GM23338 (cell line): ENCODE measurements at regions not wholly inside any gene's neighbourhood (a gene's known extent, or its start where the extent isn't known, plus 50 kb on each side); places are given as distances from the start of the nearest gene placed in this dataset.

Experiments
- ATAC-seq: fragments of 200-7000 bp; cut with Tn5 transposase; 3 replicates; pipeline ENCODE4 v1.9.1; 2020
- DNase-seq: peaks from one replicate; pipeline ENCODE4 v3.0.0-alpha.2; 2015; ENCODE audit warnings: low spot score
- H2AFZ ChIP-seq: fragments of 200-600 bp; sonication (generic); 2 replicates; pipeline ENCODE4 v1.8.0; 2016; ENCODE audit warnings: antibody characterized with exemption, mild to moderate bottlenecking, moderate library complexity
- H3F3A ChIP-seq: fragments of 200-600 bp; sonication (generic); replicated peaks from 2 replicates; pipeline ENCODE4 v1.8.0; 2017; ENCODE audit warnings: antibody characterized with exemption, mixed run types, low read depth
- H3K27ac ChIP-seq: fragments of 200-600 bp; sonication (generic); 2 replicates; pipeline ENCODE4 v1.6.1; 2016; ENCODE audit warnings: low read depth
- H3K27me3 ChIP-seq: fragments of 200-600 bp; sonication (generic); 2 replicates; pipeline ENCODE4 v1.8.0; 2016; ENCODE audit warnings: mild to moderate bottlenecking, mixed run types, moderate library complexity; ENCODE audit not compliant: insufficient read depth
- H3K36me3 ChIP-seq: fragments of 200-600 bp; sonication (generic); 2 replicates; pipeline ENCODE4 v1.8.0; 2016; ENCODE audit warnings: mild to moderate bottlenecking; ENCODE audit not compliant: insufficient read depth
- H3K4me1 ChIP-seq: fragments of 200-600 bp; sonication (generic); 2 replicates; pipeline ENCODE4 v1.8.0; 2016; ENCODE audit warnings: mild to moderate bottlenecking, moderate library complexity; ENCODE audit not compliant: insufficient read depth
- H3K4me2 ChIP-seq: fragments of 200-600 bp; sonication (generic); 2 replicates; pipeline ENCODE4 v1.7.1; 2017; ENCODE audit warnings: mixed run types
- H3K4me3 ChIP-seq: fragments of 200-600 bp; sonication (generic); 2 replicates; pipeline ENCODE4 v1.6.1; 2016; ENCODE audit warnings: mixed run types
- H3K79me2 ChIP-seq: fragments of 200-600 bp; sonication (generic); replicated peaks from 2 replicates; pipeline ENCODE4 v1.8.0; 2017; ENCODE audit warnings: mild to moderate bottlenecking; ENCODE audit not compliant: insufficient read depth
- H3K9me2 ChIP-seq: fragments of 200-600 bp; sonication (generic); 2 replicates; pipeline ENCODE4 v1.8.0; 2017; ENCODE audit not compliant: insufficient read depth
- H4K20me1 ChIP-seq: fragments of 200-600 bp; sonication (generic); replicated peaks from 2 replicates; pipeline ENCODE4 v1.8.0; 2017; ENCODE audit warnings: mild to moderate bottlenecking; ENCODE audit not compliant: insufficient read depth
- H3K27ac Mint-ChIP-seq: 2 replicates; pipeline ENCODE4 v1.8.0; 2020; ENCODE audit warnings: inconsistent platforms, mild to moderate bottlenecking, moderate library complexity, mixed read lengths
- H3K27me3 Mint-ChIP-seq: 3 replicates; pipeline ENCODE4 v1.8.0; 2022; ENCODE audit warnings: low read depth, mild to moderate bottlenecking, moderate library complexity, mixed read lengths, inconsistent platforms; ENCODE audit not compliant: insufficient read depth, poor library complexity
- H3K36me3 Mint-ChIP-seq: 3 replicates; pipeline ENCODE4 v1.8.0; 2021; ENCODE audit warnings: low read depth, mild to moderate bottlenecking, inconsistent platforms, moderate library complexity, mixed read lengths
- H3K4me1 Mint-ChIP-seq: 3 replicates; pipeline ENCODE4 v1.8.0; 2020; ENCODE audit warnings: mild to moderate bottlenecking, inconsistent platforms, mixed read lengths
- H3K4me3 Mint-ChIP-seq: 3 replicates; pipeline ENCODE4 v1.8.0; 2021; ENCODE audit warnings: moderate library complexity, mild to moderate bottlenecking, inconsistent platforms, mixed read lengths
- H3K9me3 Mint-ChIP-seq: 3 replicates; pipeline ENCODE4 v1.8.0; 2020; ENCODE audit warnings: moderate library complexity, mild to moderate bottlenecking, inconsistent platforms, mixed read lengths
- CREB1 ChIP-seq: fragments of 250-450 bp; sonication (Bioruptor Pico); IDR thresholded peaks from 2 replicates; pipeline ENCODE4 v1.5.0; 2020; ENCODE audit warnings: low read depth, mild to moderate bottlenecking, moderate library complexity
- ETS1 ChIP-seq: IDR thresholded peaks from 2 replicates; pipeline ENCODE4 v1.6.1; 2016; ENCODE audit warnings: antibody characterized with exemption
- EZH2 ChIP-seq: fragments of 200-600 bp; sonication (generic); IDR thresholded peaks from one replicate; pipeline ENCODE4 v1.8.0; 2017; ENCODE audit warnings: antibody characterized with exemption, mild to moderate bottlenecking, low read depth; ENCODE audit not compliant: unreplicated experiment
- EZH2phosphoT487 ChIP-seq: fragments of 200-600 bp; sonication (generic); IDR thresholded peaks from one replicate; pipeline ENCODE4 v1.8.1; 2018; ENCODE audit warnings: antibody characterized with exemption; ENCODE audit not compliant: unreplicated experiment
- JUNB ChIP-seq: IDR thresholded peaks from one replicate; pipeline ENCODE4 v1.6.1; 2016; ENCODE audit warnings: antibody characterized with exemption; ENCODE audit not compliant: unreplicated experiment
- NANOG ChIP-seq: IDR thresholded peaks from 2 replicates; pipeline ENCODE4 v1.6.1; 2016; ENCODE audit warnings: antibody characterized with exemption, borderline replicate concordance
- POLR2AphosphoS5 ChIP-seq: IDR thresholded peaks from 2 replicates; pipeline ENCODE4 v1.6.1; 2016; ENCODE audit warnings: antibody characterized with exemption, low read depth
- STAT1 ChIP-seq: IDR thresholded peaks from one replicate; pipeline ENCODE4 v1.6.1; 2016; ENCODE audit warnings: antibody characterized with exemption; ENCODE audit not compliant: unreplicated experiment
- ZNF114 ChIP-seq: fragments of 250-450 bp; sonication (Bioruptor Pico); IDR thresholded peaks from 2 replicates; pipeline ENCODE4 v1.5.0; 2020; ENCODE audit warnings: mild to moderate bottlenecking, moderate library complexity
- ZNF331 ChIP-seq: fragments of 250-450 bp; sonication (Bioruptor Pico); IDR thresholded peaks from 2 replicates; pipeline ENCODE4 v1.5.0; 2020; ENCODE audit warnings: low read depth, mild to moderate bottlenecking, moderate library complexity
- ZNF462 ChIP-seq: fragments of 250-450 bp; sonication (Bioruptor Pico); IDR thresholded peaks from 2 replicates; pipeline ENCODE4 v1.5.0; 2020; ENCODE audit warnings: mild to moderate bottlenecking, moderate library complexity
- TF ChIP-seq, protein P1 (sequence below), 2 experiments: fragments of 200-600 bp in 1 of 2; sonication (generic) in 1 of 2; conservative IDR thresholded peaks; 2 replicates each; pipeline versions ENCODE4 v1.5.1 to v1.6.1; 2016 to 2017; ENCODE audit warnings: antibody characterized with exemption in 2 of 2, low read depth in 2 of 2, mild to moderate bottlenecking in 2 of 2, moderate library complexity in 1 of 2
- TF ChIP-seq, protein P2 (sequence below): IDR thresholded peaks from one replicate; pipeline ENCODE4 v1.6.1; 2018; ENCODE audit warnings: antibody characterized with exemption; ENCODE audit not compliant: unreplicated experiment

DNA sequence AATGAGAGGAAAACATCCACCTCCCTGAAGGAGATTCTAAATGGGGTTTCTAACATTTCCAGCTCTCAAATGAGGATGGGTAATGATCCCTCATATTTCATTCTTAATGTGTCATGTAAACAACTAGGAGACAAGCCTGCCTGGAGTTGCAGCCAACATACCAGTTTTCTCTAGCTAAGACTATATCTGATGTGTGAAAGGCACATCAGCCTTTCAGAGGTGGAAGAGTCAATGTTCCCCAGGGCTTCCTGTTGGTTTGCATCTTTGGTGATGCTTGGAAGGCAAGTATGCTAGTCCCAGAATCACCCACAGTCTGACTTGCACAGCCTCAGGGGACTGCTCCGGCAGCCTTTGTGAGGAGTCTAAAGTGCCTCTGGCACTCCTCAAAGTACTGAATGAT, 921.2 kb downstream of the SQOR start:
- Histone ChIP-seq H2AFZ (no peak overlapping the region), H3K36me3 (no peaks in the 10 kb centered on the region), H3K4me2 (no peak overlapping the region), H3K4me1 (no peaks in the 10 kb centered on the region), H3K4me3 (no peak overlapping the region), H3K27ac (no peak overlapping the region), H4K20me1 (no peaks in the 10 kb centered on the region), H3F3A (no peaks in the 10 kb centered on the region), H3K27me3 (no peaks in the 10 kb centered on the region), H3K9me2 (no peaks in the 10 kb centered on the region; the same call in 1 of the 2 replicates), H3K79me2 (no peaks in the 10 kb centered on the region)
- Mint-ChIP-seq H3K36me3 (no peaks in the 10 kb centered on the region), H3K27ac (no peak overlapping the region), H3K9me3 (peaks cover 54% of the 10 kb centered on the region), H3K27me3 (peaks cover 1% of the 10 kb centered on the region), H3K4me3 (no peak overlapping the region), H3K4me1 (no peaks in the 10 kb centered on the region)
- no peak for ATAC-seq
- no peak for TF ChIP-seq POLR2AphosphoS5
- TF ChIP-seq NANOG = no peak
- TF ChIP-seq EZH2 = no peak
- no peak for TF ChIP-seq EZH2phosphoT487
- TF ChIP-seq, protein P1, sequence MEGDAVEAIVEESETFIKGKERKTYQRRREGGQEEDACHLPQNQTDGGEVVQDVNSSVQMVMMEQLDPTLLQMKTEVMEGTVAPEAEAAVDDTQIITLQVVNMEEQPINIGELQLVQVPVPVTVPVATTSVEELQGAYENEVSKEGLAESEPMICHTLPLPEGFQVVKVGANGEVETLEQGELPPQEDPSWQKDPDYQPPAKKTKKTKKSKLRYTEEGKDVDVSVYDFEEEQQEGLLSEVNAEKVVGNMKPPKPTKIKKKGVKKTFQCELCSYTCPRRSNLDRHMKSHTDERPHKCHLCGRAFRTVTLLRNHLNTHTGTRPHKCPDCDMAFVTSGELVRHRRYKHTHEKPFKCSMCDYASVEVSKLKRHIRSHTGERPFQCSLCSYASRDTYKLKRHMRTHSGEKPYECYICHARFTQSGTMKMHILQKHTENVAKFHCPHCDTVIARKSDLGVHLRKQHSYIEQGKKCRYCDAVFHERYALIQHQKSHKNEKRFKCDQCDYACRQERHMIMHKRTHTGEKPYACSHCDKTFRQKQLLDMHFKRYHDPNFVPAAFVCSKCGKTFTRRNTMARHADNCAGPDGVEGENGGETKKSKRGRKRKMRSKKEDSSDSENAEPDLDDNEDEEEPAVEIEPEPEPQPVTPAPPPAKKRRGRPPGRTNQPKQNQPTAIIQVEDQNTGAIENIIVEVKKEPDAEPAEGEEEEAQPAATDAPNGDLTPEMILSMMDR (conservative IDR thresholded peaks at IDR 0.05; ENCODE audit: low read depth in 2 of 2) = no peak
- no peak for TF ChIP-seq ETS1
- TF ChIP-seq ZNF114 (CRISPR knock-in tag) = no peak
- no peak for TF ChIP-seq CREB1 (CRISPR knock-in tag)
- no peak for TF ChIP-seq STAT1
- TF ChIP-seq, protein P2, sequence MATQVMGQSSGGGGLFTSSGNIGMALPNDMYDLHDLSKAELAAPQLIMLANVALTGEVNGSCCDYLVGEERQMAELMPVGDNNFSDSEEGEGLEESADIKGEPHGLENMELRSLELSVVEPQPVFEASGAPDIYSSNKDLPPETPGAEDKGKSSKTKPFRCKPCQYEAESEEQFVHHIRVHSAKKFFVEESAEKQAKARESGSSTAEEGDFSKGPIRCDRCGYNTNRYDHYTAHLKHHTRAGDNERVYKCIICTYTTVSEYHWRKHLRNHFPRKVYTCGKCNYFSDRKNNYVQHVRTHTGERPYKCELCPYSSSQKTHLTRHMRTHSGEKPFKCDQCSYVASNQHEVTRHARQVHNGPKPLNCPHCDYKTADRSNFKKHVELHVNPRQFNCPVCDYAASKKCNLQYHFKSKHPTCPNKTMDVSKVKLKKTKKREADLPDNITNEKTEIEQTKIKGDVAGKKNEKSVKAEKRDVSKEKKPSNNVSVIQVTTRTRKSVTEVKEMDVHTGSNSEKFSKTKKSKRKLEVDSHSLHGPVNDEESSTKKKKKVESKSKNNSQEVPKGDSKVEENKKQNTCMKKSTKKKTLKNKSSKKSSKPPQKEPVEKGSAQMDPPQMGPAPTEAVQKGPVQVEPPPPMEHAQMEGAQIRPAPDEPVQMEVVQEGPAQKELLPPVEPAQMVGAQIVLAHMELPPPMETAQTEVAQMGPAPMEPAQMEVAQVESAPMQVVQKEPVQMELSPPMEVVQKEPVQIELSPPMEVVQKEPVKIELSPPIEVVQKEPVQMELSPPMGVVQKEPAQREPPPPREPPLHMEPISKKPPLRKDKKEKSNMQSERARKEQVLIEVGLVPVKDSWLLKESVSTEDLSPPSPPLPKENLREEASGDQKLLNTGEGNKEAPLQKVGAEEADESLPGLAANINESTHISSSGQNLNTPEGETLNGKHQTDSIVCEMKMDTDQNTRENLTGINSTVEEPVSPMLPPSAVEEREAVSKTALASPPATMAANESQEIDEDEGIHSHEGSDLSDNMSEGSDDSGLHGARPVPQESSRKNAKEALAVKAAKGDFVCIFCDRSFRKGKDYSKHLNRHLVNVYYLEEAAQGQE = no peak
- TF ChIP-seq JUNB = no peak
- no peak for TF ChIP-seq ZNF331 (CRISPR knock-in tag)
- TF ChIP-seq ZNF462 (CRISPR knock-in tag) = no peak
- no peak for DNase-seq
